GM10248 (cell line): ENCODE measurements at regions not wholly inside any gene's neighbourhood (a gene's known extent, or its start where the extent isn't known, plus 50 kb on each side); places are given as distances from the start of the nearest gene placed in this dataset.

Experiments
- CTCF ChIA-PET: fragments of 300-600 bp; sonication (Branson Sonifier 250); formaldehyde crosslinking; extraction: SDS; loops from one replicate; lab custom pipeline; 2021; ENCODE audit warnings: antibody characterized with exemption; lab: Yijun Ruan, JAX
- POLR2A ChIA-PET: fragments of 350-650 bp; sonication (Branson Sonifier 250); formaldehyde crosslinking; extraction: SDS; loops from one replicate; lab custom pipeline; 2020; ENCODE audit warnings: antibody characterized with exemption; lab: Yijun Ruan, JAX
- DNase-seq: peaks from one replicate; pipeline ENCODE4 v3.0.0; 2012; ENCODE audit errors: extremely low spot score
- TF ChIP-seq, protein P1 (sequence below): IDR thresholded peaks from 2 replicates; pipeline ENCODE4 v1.5.1; 2012; ENCODE audit warnings: mild to moderate bottlenecking, low read depth; ENCODE audit errors: extremely low read depth, missing control alignments, control extremely low read depth

DNA sequence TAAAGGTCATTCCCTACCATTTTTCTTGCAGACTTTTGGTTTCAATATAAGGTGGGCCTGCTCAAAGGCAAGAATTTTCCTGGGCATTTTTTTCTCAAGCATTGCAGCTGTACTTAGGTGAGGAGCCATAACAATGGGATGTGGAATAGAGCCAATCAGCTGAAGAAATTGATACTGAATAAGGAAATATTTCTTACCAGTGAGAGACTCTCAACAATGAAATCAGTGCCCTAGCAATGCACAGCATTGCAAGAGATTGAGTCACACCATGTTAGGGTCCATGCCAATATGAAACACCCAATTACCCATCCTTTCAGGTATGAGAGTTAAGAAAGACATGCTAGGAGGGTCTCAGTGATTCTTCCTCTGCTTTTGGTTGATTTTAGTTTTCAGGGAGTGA, 237.6 kb downstream of the SOX9 start:
- POLR2A ChIA-PET: no interaction called here
- DNase-seq: no peak
- TF ChIP-seq, protein P1, sequence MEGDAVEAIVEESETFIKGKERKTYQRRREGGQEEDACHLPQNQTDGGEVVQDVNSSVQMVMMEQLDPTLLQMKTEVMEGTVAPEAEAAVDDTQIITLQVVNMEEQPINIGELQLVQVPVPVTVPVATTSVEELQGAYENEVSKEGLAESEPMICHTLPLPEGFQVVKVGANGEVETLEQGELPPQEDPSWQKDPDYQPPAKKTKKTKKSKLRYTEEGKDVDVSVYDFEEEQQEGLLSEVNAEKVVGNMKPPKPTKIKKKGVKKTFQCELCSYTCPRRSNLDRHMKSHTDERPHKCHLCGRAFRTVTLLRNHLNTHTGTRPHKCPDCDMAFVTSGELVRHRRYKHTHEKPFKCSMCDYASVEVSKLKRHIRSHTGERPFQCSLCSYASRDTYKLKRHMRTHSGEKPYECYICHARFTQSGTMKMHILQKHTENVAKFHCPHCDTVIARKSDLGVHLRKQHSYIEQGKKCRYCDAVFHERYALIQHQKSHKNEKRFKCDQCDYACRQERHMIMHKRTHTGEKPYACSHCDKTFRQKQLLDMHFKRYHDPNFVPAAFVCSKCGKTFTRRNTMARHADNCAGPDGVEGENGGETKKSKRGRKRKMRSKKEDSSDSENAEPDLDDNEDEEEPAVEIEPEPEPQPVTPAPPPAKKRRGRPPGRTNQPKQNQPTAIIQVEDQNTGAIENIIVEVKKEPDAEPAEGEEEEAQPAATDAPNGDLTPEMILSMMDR: no peak
- CTCF ChIA-PET: interaction anchor here (1.1 to 1.5 kb wide), 3 partner anchors 9 to 33 kb away, joined by 3 to 5 read pairs (median 3); no protein-coding TSS in a partner anchor

DNA sequence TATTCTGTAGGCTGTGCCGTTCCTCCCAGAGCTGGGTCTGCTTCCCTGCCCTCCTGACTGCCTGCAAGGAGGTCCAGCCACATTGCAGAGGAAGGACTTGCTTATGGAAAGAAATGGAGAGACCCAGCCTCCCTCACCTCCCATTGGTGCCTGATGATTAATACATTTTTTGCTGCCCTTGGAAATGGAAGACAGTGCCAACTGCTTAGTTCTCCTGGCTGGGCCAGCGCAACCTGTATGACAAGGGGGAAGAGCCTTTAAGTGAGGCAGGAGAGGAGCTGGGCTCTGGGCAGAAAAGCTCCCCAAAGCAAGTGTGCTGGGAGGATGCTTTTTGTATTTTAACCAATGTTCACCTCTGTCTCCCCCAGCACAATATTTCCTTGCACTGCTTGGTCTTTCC, 238.5 kb downstream of the SOX9 start:
- TF ChIP-seq, protein P1: no peak
- DNase-seq: no peak
- CTCF ChIA-PET: interaction anchor here (1.5 kb wide), 1 partner anchor 32 kb away, joined by 3 read pairs; no protein-coding TSS in a partner anchor

DNA sequence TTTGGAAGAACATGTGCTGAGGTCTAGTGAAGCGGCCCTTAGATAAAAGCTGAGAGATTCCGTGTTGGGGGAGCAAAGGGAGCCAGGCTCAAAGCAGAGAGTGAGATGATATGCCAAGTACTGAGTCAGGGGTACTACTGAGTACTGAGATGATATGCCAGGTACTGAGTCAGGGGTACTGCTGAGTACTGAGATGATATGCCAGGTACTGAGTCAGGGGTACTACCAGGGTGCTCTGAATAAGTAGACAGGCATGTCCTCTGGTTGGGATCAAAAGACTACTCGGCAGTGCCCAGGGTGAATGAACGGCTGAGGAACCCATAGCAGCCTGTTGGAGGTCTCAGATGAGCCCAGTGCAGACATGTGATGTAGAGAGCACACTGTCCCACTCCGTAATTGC, 239.0 kb downstream of the SOX9 start:
- no peak for DNase-seq
- ChIA-PET CTCF (no interaction called here), POLR2A (no interaction called here)
- TF ChIP-seq, protein P1: no peak

More for the DNA sequence above, 238.5 kb downstream of the SOX9 start:
- POLR2A ChIA-PET: no interaction called here

GRCh38 chr17:72360386-72360940, 239.6 kb downstream of the SOX9 start:
- POLR2A ChIA-PET: no interaction called here
- no peak for DNase-seq
- TF ChIP-seq, protein P1: no peak
- CTCF ChIA-PET: no interaction called here

GRCh38 chr17:72361892-72362291, 241.1 kb downstream of the SOX9 start:
- CTCF ChIA-PET: interaction anchor here (0.9 kb wide), 1 partner anchor 26 kb away, joined by 3 read pairs; no protein-coding TSS in a partner anchor

GRCh38 chr17:72362376-72363088, 241.7 kb downstream of the SOX9 start:
- no peak for DNase-seq
- TF ChIP-seq, protein P1: no peak
- ChIA-PET POLR2A (no interaction called here), CTCF (no interaction called here)

More at GRCh38 chr17:72361892-72362291, 241.1 kb downstream of the SOX9 start:
- POLR2A ChIA-PET: no interaction called here
- DNase-seq: no peak
- TF ChIP-seq, protein P1: no peak
